Non-pigmented ciliary epithelial cell (primary cell): ENCODE measurements at regions not wholly inside any gene's neighbourhood (a gene's known extent, or its start where the extent isn't known, plus 50 kb on each side); places are given as distances from the start of the nearest gene placed in this dataset.

Experiments
- DNase-seq: peaks from one replicate; pipeline ENCODE4 v3.0.0-alpha.2; 2010; ENCODE audit warnings: low read depth

DNA sequence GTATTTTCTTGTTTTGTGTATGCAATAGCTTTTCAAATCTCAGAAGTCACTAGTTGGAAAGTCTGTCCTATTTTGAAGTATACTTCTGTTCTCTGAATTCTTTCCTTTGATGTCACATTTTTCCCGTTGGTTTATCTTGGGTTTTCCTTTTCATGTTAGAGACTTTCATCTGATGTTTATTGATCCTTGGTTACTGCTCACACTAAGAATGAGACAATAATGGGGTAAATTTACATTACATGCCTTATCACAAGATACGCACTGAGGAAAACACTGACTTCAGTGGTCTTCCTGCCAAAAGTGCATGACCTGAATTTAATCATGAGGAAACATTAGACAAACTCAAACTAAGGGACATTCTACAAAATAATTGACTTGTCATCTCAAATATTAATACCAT lies 63.5 kb upstream of the C1GALT1 start:
- no peak for DNase-seq

DNA sequence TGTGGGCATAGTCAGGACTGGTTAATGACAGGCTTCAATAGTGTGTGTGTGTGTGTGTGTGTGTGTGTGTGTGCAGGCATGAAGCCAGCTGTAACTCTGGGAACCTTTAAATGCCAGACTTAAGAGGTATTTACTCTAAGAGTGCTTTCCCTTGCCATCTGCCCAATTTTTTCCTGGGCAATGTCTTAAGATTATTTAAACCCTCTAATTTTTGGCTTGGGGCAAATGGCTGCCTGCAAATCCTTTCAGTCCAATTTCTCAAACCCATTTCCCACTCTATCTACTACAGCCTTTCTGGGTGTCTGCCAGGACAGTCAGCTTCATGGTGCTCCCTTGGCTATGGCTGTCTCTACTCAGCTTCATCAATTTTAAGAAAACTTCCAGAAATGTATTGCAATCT lies 62.6 kb upstream of the C1GALT1 start:
- no peak for DNase-seq

DNA sequence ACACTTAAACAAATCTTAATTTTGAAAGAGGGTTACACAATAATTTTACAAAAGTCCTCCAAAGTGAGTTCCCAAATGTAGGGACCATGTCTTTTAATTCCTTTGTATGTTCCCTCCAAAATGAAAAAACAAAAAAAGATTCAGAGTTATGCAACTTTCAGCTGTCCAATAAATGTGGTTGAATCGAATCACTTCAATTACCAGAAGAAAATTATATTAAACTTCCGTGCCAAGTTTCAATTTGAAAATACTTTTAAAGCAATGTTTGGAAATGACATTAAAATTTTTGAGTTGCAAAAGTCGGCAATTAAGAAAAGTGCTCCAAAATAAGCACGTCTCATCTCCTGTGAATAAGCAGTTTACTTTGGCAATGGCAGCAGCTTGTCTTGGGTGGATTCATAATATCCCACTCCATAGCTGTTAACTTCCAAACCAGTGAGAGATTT lies 60.3 kb upstream of the C1GALT1 start:
- no peak for DNase-seq

DNA sequence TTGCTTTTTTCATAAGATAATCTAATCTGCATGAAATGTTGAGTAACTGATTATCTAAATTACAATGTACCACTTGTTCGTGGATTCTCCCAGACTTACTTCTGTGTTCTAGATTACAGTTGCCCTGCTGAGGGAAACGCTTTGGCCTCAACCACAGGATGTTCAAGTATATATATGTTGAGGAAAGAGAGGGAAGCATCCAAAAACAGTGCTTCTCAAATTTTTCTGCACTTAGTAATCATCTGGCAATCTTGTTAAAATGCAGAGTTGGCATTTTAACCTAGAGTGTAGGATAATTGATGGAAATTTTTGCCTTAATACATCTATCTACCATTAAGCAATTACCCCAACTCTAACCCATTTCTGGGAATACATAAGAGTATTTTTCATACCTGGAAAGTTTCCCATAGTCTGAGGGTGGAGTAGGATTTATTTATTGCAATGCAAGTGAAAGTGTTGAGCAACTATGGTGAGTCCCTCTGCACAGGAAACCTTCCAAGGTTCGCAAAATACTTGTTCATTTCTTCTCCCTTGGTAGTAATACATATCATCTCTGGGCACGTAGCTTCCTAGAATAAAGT lies 59.6 kb upstream of the C1GALT1 start:
- no peak for DNase-seq

DNA sequence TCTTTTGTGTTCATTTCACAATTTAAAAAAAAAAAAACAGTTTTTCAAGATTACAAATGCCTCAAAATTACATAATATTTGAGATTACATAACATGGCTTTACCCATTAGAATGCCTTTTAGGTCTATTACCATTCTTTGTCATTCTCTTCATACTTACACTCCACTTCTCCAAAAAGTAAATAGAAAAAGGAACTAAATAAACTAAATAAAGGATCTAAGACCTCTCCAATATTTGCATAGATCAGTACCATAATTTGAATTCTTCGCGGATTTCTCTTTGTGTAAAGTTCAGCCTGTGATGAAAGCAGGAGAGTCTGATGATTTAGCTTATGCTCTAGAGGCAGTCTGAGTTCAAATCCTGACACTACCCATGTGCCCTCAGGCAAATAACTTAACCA lies 56.4 kb upstream of the C1GALT1 start:
- no peak for DNase-seq

DNA sequence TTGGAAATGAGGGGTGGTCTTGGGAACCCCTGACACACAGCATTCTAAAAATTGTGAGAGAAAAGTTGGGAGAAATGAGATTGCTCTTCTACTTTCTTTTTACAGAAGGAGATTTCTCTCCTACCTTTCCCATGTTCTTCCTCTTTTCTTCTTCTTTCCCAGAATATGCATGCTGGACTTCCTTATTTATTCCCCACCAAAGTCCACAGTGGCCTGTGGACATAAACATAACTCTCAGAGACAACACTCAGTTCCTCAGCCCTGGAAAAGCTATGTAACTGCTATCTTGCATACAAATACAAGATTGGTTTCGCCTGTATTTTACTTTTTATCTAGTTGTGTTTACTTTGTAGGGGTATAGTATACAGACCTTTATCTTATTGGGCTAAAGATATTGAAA lies 54.6 kb upstream of the C1GALT1 start:
- no peak for DNase-seq

DNA sequence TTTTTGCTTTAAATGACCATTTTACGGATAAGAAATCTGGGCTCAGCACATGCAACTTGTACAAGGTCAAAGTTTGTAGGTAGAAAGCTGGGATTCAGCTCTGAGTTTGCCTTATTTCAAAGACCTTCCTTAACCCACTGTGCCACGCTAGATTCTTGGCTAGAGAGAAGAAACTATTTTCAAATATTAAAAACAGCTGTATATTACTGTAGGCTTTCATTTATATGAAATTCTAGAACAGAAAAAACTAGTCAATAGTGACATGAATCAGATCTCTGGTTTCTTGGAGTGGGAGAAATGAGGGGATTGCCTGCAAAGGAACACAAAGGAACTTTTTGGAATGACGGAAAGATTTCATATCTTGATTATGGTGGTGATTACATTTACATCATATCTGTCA lies 53.0 kb upstream of the C1GALT1 start:
- DNase-seq = no peak

DNA sequence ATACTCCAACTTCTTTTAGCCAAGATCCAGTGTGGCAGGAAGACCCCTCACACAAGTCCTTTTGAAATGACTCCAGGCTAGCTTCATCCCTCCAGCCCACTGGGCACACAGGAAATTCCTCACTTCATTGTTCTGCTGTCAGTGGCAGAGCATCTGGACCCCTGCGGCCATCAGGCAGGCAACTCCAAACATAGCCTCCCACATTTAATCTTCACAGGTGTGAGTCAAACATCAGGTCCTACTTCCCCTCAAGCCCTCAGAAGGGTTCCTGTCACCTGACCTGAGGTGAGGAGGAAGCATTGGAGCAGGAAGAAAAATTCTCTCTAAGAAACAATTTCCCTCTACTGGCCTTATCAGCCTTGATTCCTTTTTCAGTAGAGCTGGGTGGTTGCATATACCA lies 51.1 kb upstream of the C1GALT1 start:
- DNase-seq = no peak
